8988T (cell line): ENCODE measurements at regions not wholly inside any gene's neighbourhood (a gene's known extent, or its start where the extent isn't known, plus 50 kb on each side); places are given as distances from the start of the nearest gene placed in this dataset.
"Not testable (repeated sequence)": the region's sequence is repeated elsewhere in the genome, so short reads cannot be mapped to it uniquely, and the experiment has no call there.

Experiments used
- DNase-seq: peaks from one replicate; pipeline ENCODE4 v3.0.0; 2011

DNA sequence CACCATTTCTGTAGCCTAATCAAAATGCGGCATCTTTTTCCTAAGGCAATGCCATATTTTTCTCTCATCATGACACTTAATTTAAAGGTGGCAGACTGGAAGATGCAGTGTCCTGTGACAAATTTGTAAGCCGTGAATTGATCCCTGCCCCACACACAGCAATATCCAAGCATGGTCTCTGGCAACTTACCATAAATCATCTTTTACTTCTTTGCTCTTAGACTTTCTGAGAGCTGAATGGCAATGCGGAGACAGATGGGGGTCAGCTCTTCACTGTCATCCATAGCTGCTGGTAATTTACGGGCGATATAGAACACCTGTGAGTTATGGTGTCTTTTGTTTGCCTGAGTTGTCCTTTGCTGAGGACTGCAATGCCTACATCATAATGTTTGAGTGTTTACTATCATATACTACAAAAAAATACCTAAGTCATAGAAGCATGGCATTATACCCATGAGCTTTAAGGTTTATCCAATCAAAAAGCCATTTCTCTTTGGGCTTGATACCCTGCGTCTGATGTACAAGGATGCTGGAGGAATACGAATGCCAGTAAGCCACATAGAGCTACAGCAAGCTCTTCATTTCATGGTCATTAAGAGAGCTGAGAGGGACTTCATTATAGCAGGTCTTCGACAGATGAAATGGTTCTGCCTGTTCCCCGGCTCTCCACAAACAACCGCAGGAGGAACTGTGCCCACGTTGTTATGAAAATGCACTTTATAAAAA is 148.1 kb downstream of the TRIML1 start:
- no peak for DNase-seq

DNA sequence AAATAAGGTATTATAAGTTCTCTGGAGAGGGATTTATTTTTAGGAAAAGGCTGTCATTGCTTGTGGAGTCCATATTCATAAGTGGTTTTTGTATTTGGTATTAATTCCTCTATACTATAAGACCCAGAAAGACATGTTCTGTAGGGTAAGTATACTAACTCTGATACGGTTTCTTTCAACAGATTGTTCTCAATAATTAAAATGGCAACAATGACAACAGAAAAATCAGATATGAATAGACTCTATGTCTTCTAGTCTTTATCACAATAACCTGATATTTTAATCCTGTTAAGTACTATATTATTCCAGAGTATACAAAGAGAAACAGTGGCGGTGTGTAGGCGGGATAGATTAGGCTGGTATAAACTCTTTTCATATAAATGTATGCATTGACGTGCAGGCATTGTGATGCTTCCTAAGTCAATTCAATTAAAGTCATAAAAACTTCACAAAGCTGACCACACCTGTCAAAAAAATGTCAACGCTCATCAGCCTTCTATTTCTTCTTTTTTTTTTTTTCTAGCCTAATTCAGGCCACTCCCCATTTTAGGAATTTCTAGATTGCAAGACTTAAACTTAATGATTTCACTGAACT is 150.4 kb downstream of the TRIML1 start:
- DNase-seq, result no peak

DNA sequence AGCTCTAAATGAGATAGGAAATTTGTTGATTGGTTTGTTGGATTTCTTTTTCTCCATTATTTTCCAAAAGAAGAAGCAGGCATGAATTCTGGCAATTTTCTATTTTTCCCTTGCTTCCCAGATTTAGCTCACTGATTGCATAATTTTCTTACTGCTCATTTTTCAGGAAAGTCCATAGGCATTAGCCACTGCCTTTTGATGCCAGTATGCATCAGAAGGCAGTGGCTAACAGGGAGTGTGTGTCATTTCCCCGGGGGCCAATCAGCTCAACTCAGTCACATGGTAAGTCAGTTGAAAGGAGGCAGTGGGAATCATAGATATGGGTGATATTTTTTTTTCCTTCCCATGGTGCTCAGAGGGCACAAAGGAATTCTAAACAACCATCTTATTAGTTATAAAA is 156.7 kb downstream of the TRIML1 start:
- DNase-seq, result no peak

DNA sequence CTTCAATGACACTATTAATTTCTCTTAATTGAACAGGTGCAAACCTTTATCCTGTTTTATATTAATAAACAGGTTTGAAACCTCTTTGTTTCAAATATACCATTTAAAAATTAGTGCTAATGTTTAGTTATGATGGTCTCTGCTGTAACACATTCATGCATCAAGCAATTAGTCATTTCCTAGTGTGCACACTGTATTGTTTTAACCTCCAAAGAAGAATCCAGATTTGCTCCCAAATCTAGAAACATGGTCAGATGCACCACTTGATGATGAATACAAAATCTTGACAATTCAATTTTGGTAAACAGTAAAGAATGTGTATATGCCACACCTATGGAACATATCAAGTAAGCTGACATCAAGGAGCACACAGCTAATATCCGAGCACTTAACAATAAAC is 157.1 kb downstream of the TRIML1 start:
- no peak for DNase-seq

DNA sequence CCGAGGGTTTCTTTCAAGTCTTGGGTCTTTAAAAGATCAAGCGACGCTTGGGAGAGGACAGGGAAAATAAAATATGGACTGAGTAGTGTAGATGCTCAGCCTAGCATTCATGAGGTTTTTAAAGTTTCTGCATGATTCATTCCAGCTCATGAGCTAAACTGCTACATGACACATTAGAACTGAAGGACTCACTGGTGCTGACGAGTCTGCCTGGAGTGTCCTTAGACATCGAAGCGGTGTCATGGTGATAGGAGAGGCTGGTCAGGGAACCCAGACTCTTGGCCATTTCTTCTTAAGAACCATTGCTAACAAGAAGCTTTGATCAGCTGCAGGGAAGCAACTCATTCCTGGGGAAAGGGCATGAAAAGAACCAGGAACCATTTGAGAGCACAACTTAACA is 158.6 kb downstream of the TRIML1 start:
- no peak for DNase-seq

DNA sequence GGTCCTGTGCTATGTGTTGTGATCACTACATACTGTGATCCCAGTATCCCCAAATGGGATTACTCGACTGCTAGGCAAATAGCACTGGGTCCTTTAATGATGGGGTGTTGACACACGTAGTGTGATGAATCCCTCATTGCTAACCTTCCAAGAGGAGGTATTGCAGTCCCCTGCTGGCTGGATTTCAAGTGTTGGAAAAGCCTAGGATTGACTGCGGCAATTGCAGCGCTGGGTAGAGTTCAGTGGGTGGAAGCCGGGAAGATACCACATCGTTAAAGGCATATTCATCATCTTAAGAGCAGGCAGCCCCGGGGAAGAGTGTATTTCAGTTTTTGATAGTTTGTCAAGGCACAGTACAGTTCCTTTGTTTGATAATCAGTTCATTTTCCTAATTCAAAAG is 159.9 kb downstream of the TRIML1 start:
- no peak for DNase-seq

DNA sequence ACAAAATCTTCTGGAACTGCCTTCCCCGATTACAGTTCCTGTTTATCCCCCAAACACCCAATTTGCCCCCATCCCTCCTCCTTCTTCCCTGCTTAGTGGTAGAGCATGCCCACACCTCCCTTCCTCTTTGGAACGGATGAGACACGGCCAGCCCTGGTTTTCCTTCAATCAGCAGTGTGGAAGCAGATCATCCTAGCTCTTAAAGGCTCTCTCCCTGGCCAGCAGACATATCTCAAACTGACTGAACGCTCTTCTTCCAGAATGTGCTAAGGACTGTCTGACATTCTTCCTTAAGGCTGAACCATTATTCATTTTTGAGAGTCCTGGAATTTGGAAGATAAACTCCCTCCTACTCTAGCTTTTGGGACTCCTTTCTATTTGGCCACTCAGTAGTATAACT is 161.1 kb downstream of the TRIML1 start:
- DNase-seq, result no peak

DNA sequence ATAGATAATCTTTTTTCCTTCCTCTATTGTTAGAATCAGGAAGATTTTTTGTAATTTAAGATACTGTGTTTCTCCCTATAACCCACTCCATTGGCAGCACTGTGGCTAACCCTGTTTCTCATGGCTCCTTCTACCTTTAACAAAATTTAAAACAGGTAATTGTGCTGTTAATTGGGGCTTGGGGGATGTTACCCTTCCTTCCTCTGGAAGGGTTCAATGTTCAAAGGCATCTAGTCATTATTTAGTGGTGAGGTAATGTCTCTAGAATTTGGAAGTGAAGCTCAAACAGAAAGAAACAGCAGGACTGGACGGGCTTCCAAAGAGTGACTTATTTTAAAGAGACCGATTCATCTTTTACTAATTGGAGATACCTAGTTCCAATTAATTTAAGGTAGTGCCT is 166.4 kb downstream of the TRIML1 start:
- no peak for DNase-seq

DNA sequence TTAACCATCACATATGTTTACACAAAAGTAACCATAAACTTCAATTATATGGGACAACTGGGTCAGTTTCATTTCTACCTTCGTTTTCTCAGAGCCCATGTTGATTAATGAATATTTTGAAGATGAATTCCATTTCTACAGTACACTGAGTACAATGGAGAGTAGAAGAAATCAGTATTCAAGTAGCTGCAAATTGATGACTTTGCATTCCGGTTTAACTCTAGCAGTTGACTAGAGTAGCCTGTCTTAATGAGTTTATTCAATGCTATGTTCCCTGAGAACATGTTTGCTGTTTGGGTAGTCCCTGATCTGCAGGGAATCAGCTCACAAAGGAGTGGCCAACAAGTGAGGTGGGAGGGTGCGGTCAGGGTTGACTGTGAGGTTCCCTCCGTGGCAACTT is 168.3 kb downstream of the TRIML1 start:
- DNase-seq, result no peak

DNA sequence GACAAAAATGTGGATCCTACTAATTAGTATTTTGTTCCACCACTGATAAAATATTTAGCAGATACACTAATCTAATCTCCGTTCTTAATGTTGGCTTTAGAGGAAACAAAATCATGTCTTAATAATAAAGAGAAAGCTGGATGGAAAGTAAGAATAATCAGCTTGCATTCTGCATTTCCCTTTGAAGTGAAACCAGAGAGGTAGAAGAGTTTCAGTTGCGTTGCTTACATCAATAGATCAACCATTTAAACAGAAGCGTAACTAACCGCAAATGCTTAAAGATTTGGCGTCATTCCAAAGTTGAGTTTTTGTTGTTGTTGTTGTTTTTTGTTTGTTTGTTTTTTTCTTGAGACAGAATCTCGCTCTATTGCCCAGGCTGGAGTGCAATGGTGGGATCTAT is 168.9 kb downstream of the TRIML1 start:
- no peak for DNase-seq

DNA sequence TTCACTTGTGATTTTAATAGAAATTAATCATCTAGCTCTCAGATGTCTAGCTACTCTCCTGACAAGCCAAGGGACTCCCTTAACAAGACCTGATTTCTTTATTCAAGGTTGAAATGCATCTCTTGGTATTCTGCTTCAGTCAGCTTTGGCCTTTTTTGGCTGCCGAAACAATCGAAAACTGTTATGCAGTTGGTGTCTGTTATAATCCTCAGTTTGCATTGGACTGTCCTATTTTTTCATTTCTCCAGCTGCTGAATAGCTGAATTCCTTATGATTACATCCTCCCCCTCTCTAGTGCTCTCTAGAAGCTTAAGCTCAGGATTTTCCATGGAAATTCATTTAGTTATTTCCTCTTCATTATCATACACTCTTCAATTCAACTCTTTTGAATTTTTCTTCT is 177.2 kb downstream of the TRIML1 start:
- DNase-seq, result no peak

DNA sequence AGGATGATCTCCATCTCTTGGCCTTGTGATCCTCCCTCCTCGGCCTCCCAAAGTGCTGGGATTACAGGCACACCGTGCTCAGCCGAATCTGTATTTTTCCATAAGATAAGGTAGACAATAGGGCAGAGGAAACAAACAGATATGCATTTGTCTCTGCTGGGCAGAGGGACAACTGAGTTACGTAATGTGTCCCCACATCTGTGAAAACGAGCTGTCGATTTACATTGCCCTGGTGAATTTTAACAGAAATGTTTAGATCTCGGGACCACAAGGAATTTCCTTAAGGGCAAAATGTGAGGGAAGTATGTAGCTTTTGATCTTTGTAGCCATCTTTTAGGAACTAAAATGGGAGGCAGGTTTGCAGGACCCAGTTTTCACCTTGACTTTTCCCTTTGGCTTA is 189.7 kb downstream of the TRIML1 start:
- DNase-seq, result no peak

DNA sequence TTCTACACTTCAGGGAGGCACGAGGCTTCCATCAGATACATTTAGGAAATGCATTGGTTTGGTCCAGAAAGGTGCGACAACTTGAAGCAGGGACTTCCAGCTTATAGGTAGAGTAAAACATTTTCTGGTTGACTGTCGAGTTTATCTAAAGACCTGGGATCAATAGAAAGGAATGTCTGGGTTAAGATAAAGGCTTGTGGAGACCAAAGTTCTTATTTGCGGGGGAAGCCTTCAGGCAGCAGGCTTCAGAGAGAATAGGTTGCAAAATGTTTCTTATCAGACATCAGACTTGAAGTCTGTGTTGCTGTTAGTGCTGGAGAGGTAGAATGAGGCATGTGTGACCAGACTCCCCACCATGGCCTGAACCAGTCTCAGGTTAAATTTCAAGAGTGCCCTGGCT is 190.3 kb downstream of the TRIML1 start:
- no peak for DNase-seq

DNA sequence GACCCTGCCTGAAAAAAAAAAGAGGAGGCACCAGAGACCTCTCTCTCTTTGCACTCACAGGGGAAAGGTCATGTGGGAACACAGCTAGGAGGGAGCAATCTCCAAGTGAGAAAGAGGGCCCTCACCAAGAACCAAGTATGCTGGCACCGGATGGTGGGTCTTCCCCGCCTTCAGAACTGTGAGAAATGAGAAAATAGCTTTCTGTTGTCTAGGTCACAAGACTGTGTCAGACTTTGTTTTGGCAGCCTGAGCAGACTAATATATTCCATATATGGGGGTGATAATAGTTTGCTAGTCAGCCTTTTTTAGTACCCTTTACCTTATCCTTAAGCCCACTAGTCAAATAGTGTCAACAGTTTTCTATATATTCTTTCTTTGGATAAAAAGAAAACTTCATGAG is 193.0 kb downstream of the TRIML1 start:
- DNase-seq, result no peak

DNA sequence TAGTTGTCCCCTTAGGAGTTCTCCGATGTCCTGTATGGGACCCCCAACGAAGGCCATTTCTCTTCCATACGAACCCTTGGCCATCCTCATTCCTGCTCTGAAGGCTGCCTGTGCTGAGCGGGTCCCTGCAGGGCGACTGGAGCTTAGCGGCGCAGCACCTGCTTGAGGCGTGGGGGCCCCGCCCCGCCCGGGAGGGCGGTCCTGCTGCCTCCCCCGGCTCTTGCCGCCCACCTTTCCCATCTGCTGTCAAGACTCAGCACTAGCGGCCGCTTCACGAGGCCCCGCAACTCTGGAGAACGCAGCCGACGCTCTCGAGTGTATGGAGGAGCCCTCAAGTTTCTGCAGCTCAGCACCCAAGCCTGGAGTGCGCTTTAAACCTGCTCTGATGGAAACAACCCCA is 197.7 kb downstream of the TRIML1 start:
- DNase-seq, result no peak

DNA sequence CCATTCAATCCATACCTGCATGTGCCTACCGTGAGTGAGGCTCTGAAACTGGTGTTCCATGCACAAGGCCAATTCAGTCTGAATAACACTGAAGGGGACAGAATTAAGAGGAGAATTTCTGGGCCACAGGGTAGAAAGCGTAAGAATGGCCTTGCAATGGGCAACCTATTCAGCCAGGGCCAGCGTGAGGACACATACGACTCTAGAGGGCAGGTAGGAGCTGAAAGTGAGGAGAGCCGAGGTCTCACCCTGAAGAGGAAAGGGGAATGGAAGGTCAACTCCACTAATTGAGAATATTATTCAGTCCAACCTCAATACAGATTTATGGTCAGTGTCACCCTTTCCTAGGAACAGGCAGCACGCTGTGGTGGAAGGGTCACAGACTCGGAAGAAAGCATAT is 202.2 kb downstream of the TRIML1 start:
- DNase-seq, result no peak

DNA sequence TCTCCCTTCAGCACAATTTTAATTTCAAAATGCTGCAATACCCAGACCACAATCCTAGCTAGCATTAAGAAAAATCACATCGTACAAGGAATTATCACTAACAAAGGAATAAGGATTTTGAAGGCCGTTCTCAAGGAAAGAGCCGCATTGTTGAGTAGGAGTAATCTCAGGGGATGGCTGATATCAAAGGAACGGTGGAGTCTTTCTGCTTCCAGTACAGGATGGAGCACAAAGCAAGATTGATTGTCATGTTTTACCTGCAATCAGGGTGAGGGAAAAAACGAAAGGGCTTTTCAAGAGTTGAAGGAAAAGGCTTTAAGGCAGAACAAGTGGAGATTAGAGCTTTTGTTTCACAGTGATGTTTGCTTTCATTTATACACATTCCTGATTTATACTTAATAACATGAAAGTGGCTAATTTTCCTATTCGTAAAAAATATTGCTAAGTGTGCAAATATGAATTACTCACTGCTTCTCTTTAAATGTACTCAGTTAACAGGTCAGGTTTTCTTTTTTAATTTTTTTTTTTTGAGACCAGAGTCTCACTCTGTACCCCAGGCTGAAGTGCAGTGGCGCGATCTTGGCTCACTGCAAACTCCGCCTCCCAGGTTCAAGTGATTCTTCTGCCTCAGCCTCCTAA is 207.0 kb downstream of the TRIML1 start:
- no peak for DNase-seq

DNA sequence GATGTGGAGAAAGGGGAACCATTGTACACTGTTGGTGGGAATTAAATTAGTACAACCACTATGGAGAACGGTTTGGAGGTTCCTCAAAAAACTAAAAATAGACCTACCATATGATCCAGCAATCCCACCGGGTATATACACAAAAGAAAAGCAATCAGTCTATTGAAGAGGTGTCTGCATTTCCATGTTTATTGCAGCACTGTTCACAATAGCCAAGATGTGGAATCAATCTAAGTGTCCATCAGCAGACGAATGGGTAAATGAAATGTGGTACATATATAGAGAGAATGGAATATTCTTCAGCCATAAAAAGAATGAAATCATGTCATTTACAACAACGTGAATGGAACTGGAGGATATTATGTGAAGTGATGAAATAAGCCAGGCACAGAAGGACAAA is 208.1 kb downstream of the TRIML1 start:
- DNase-seq, result no peak

DNA sequence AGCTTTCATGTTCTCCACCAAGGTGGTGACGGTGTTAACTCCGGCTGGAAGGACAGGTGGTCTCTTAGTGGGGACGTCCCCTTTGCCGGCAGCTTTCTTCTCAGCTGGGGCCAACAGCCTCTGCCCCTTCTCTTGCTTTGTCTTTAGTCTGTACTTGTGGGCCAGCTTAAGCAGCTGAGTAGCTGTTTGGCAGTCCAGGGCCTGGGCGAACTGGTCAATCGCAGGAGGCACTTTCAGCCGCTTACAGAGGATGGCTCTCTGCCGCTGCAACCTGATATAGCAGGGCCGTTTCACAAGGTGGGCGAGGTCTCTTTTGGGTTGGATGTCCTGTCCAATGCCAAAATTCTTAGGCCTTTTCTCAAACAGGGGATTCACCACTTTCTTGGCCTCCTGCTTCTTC is 210.3 kb downstream of the TRIML1 start:
- DNase-seq, result not testable (repeated sequence)

DNA sequence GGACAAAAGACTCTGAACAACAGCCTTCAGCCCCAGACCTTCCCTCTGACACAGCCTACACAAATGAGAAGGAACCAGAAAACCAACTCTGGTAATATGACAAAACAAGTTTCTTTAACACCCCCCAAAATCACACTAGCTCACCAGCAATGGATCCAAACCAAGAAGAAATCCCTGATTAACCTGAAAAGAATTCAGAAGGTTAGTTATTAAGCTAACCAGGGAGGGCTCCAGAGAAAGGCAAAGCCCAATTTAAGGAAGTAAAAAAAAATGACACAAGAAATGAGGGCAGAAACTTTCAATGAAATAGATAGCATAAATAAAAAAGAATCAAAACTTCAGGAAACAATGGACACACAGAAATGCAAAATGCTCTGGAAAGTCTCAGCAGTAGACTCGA is 224.0 kb downstream of the TRIML1 start:
- no peak for DNase-seq

DNA sequence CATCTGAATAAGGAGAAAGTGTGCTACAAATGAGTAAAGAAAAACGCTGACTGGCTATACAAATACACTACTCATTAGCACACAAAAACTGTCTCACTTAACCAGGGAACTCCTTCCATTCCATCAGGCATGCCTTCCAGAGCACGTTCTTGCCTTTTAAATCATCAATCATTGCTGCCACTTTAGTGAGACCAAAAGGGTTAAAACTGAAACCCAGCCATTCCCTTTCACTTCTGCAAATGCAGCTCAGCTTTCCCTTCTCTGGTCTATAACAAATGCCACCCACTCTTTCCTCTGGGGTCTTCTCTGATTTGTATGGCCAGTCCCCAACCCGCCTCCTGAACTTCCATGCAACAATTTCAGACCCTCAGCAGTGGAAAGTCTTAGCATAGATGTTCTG is 231.5 kb downstream of the TRIML1 start:
- no peak for DNase-seq

DNA sequence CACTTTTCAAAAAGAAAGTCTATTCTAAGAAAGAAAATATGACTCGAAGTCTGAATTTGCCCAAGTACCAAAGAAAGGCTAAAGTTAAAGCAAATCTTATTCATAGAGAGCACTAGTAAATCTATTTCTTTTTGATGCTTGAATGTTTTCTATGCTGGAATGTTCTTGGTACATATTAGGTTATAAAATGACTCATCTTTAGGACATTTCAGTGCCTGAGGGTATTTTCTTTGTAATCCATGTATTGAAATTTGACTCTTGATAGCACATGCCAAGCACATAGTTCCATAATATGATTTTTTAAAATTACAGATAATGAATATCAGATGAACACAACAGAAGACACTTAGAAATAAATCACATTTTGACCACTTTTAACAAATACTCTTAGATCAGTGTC is 232.8 kb downstream of the TRIML1 start:
- DNase-seq, result no peak

DNA sequence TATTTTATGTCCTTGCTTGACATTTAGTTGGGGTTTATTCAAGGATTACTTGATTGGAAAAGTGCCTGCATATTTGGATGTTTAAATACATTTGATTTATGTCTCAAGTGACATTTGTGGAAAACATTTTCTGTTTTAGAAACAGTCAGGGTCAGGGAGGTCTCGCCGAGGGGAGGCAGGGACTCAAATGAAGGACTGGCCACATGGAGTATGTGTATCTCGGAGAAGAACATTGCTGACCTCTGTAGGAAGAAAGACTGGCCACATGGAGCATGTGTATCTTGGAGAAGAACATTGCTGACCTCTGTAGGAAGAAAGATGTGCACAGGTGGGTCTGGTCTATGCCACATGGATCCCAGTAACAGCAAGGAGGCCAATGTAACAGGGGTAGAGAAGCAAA is 233.6 kb downstream of the TRIML1 start:
- no peak for DNase-seq

DNA sequence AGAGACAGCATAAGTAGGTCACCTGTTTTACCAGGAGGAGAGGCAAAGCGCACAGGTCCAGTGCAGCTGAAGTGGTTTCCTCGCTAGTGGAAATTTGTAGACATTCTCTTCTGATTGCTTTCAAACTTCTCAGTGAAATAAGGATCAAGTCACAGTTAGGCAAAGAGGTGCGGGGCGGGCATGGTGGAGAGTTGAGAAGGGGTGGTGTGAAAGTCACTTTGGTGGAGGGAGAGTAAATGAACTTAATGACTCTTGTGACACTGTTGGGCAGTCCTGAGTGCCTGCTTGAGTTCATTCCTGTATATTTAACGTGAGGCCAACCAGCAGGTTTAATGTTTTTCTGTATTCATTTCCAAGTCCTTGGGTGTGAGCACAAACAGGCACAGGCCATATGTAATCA is 235.6 kb downstream of the TRIML1 start:
- no peak for DNase-seq

DNA sequence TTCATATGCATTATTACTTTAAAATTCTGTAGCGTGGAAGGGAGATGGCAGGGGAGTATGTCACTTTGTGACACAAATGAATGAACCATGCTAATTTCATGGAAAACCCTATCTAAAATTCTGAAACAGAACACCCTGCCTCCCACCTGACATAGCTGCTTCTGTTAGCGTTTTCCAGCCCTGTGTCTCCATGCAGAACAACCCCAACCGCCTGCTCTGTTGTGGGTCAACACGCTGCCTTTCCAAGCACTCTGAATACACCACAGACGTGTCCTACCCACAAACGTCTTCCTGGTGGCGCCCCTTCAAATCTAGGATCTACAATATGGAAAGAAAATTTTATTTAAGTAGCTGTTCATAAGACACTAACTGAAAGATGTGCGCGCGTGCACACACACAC is 238.6 kb downstream of the TRIML1 start:
- DNase-seq, result no peak
